Endothelial cell (in vitro differentiated cells): ENCODE measurements at regions not wholly inside any gene's neighbourhood (a gene's known extent, or its start where the extent isn't known, plus 50 kb on each side); places are given as distances from the start of the nearest gene placed in this dataset.
A peak's percentile ranks its signal among the peaks of the same experiment; 100 is the strongest.

Experiments used
- DNase-seq: peaks from one replicate; pipeline ENCODE4 v3.0.0; 2021; ENCODE audit warnings: low spot score
- H3K27ac Mint-ChIP-seq: one replicate; pipeline ENCODE4 v1.8.0; 2021; ENCODE audit warnings: mixed read lengths, inconsistent platforms; ENCODE audit not compliant: unreplicated experiment
- H3K27me3 Mint-ChIP-seq: one replicate; pipeline ENCODE4 v1.8.0; 2021; ENCODE audit warnings: mild to moderate bottlenecking, moderate library complexity, mixed read lengths, inconsistent platforms; ENCODE audit not compliant: unreplicated experiment
- H3K36me3 Mint-ChIP-seq: one replicate; pipeline ENCODE4 v1.8.0; 2021; ENCODE audit warnings: mild to moderate bottlenecking, low read depth, mixed read lengths, inconsistent platforms; ENCODE audit not compliant: unreplicated experiment
- H3K4me1 Mint-ChIP-seq: one replicate; pipeline ENCODE4 v1.8.0; 2021; ENCODE audit warnings: mild to moderate bottlenecking, mixed read lengths, inconsistent platforms; ENCODE audit not compliant: unreplicated experiment
- H3K4me3 Mint-ChIP-seq: one replicate; pipeline ENCODE4 v1.8.0; 2021; ENCODE audit warnings: mild to moderate bottlenecking, mixed read lengths, inconsistent platforms; ENCODE audit not compliant: unreplicated experiment
- H3K9me3 Mint-ChIP-seq: one replicate; pipeline ENCODE4 v1.8.0; 2021; ENCODE audit warnings: mixed read lengths, inconsistent platforms; ENCODE audit not compliant: unreplicated experiment
- TF ChIP-seq, protein P1 (sequence below): fragments of 200-600 bp; sonication (generic); IDR thresholded peaks from one replicate; pipeline ENCODE4 v1.5.0; 2021; ENCODE audit warnings: antibody characterized with exemption; ENCODE audit not compliant: unreplicated experiment

DNA sequence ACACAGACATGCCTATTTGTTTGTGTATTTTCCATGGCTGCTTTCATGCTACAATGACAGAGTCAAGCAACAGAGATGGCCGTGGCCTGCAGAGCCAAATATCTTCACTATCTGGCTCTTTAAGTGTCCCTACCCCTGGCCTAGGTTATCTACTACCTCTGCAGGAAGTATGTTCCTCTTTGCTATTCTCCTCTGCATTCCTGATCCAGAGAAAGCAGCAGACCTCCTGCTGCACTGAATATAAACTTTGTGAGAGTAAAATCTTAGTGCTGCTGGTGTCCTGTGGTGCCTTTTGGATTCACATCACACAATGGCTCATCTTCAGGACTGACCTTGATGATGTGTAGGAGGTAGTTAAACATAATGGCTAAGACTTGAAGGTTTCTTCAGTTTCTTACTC is 233.4 kb downstream of the IPO8 start:
- TF ChIP-seq, protein P1, sequence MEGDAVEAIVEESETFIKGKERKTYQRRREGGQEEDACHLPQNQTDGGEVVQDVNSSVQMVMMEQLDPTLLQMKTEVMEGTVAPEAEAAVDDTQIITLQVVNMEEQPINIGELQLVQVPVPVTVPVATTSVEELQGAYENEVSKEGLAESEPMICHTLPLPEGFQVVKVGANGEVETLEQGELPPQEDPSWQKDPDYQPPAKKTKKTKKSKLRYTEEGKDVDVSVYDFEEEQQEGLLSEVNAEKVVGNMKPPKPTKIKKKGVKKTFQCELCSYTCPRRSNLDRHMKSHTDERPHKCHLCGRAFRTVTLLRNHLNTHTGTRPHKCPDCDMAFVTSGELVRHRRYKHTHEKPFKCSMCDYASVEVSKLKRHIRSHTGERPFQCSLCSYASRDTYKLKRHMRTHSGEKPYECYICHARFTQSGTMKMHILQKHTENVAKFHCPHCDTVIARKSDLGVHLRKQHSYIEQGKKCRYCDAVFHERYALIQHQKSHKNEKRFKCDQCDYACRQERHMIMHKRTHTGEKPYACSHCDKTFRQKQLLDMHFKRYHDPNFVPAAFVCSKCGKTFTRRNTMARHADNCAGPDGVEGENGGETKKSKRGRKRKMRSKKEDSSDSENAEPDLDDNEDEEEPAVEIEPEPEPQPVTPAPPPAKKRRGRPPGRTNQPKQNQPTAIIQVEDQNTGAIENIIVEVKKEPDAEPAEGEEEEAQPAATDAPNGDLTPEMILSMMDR, result no peak
- DNase-seq, result no peak
- H3K36me3 Mint-ChIP-seq, result no peaks in the 10 kb centered on the region
- no peak overlapping the region for H3K27ac Mint-ChIP-seq
- H3K9me3 Mint-ChIP-seq, result no peaks in the 10 kb centered on the region
- peaks cover 2% of the 10 kb centered on the region for H3K27me3 Mint-ChIP-seq
- H3K4me3 Mint-ChIP-seq, result no peak overlapping the region
- no peaks in the 10 kb centered on the region for H3K4me1 Mint-ChIP-seq

DNA sequence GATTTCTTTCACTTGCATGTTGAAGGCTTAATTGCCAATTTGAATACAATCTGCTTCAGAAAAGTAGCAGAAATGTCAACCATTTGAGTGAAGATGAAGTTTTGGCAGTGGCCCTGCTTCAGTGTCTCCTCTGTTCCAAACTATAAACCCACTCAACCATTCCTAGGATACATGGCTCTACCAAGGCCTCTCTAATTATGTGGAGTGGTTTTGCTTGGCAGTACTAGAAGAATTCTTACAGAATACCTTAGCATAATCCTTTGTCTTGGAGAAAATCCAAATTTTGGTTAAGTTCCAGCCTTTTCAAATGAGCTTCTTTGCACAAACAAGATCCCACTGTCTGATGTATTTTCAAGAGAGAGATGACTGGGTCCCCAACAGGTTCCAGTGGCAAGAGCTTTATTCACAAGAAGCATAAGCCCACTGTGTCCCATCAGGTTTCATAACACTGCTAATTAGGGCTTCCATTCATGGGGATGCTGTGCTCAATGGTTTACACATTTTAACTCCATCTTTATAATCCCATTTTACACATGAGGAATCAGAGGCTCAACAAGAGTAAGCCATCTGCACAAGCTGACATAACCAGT is 234.5 kb downstream of the IPO8 start:
- no peak for DNase-seq
- H3K9me3 Mint-ChIP-seq, result no peaks in the 10 kb centered on the region
- H3K4me3 Mint-ChIP-seq, result no peak overlapping the region
- TF ChIP-seq, protein P1, result no peak
- H3K4me1 Mint-ChIP-seq, result no peaks in the 10 kb centered on the region
- H3K27ac Mint-ChIP-seq, result no peak overlapping the region
- H3K36me3 Mint-ChIP-seq, result no peaks in the 10 kb centered on the region
- peaks cover 2% of the 10 kb centered on the region for H3K27me3 Mint-ChIP-seq

- no peak for DNase-seq
- no peaks in the 10 kb centered on the region for H3K4me1 Mint-ChIP-seq
- H3K27ac Mint-ChIP-seq, result no peak overlapping the region
- TF ChIP-seq, protein P1, result no peak
- no peaks in the 10 kb centered on the region for H3K9me3 Mint-ChIP-seq
- H3K27me3 Mint-ChIP-seq, result peaks cover 2% of the 10 kb centered on the region
- H3K36me3 Mint-ChIP-seq, result no peaks in the 10 kb centered on the region
- no peak overlapping the region for H3K4me3 Mint-ChIP-seq
Observed at GRCh38 chr12:30458453-30458852, 237.2 kb downstream of the IPO8 start.

DNA sequence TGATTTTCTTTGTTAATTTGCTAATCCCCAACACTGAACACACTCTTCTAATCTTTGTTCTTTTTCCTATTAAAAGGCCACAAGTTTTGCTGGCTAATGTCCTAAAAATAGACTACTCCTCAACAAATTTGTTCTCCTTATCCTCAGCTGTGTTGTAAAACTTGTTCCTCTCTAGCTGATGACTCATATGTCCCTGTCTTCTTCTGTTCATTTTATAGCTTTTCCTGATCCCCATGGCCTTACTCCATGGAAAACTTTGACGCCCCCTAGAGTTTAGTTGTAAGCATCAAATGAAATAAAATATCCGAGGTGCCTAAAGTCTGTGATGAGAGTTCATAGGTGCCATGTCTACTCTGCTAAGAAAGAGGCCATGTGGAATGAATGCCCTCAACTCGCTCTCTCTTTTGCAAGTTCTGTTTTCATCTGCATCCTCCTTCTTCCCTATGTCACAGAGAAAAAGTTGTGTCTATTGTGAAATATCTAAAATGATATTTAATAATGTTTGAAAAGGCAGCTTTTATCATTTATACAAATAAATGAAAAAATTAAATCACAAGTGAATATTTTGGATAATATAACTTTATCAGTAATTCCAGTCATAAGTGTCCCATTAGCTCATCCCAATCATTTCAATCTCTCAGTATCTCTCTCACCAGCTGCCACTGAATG is 237.9 kb downstream of the IPO8 start:
- Mint-ChIP-seq H3K9me3 (no peaks in the 10 kb centered on the region), H3K27me3 (no peaks in the 10 kb centered on the region), H3K36me3 (no peaks in the 10 kb centered on the region), H3K4me3 (no peak overlapping the region), H3K27ac (no peak overlapping the region), H3K4me1 (no peaks in the 10 kb centered on the region)
- no peak for DNase-seq
- TF ChIP-seq, protein P1, result peak; percentile 35

GRCh38 chr12:30450872-30451271 is 244.8 kb downstream of the IPO8 start:
- Mint-ChIP-seq H3K36me3 (no peaks in the 10 kb centered on the region), H3K27me3 (no peaks in the 10 kb centered on the region), H3K4me1 (no peaks in the 10 kb centered on the region), H3K4me3 (no peak overlapping the region), H3K9me3 (no peaks in the 10 kb centered on the region), H3K27ac (no peak overlapping the region)
- TF ChIP-seq, protein P1, result no peak
- no peak for DNase-seq
